GM13976 (cell line): ENCODE measurements at regions not wholly inside any gene's neighbourhood (a gene's known extent, or its start where the extent isn't known, plus 50 kb on each side); places are given as distances from the start of the nearest gene placed in this dataset.
A peak's percentile ranks its signal among the peaks of the same experiment; 100 is the strongest.

Source experiments
- DNase-seq: peaks from one replicate; pipeline ENCODE4 v3.0.0; 2012; ENCODE audit warnings: low spot score
- CTCF ChIP-seq: IDR thresholded peaks from 2 replicates; pipeline ENCODE4 v1.5.1; 2012; ENCODE audit warnings: borderline replicate concordance, mild to moderate bottlenecking; ENCODE audit not compliant: insufficient read depth; ENCODE audit errors: extremely low read depth, missing control alignments, control extremely low read depth
- in situ Hi-C: fragments of 300-500 bp; cut with MboI; formaldehyde crosslinking; loops from one replicate; pipeline ENCODE4 v1.12.0; 2022; ENCODE audit warnings: low sequenced_read_pairs, mixed read lengths, inconsistent platforms; ENCODE audit not compliant: unreplicated experiment

GRCh38 chr5:74301576-74301975, 339.0 kb downstream of the ENC1 start:
- no peak for TF ChIP-seq CTCF
- in situ Hi-C loops, result no loop called here
- no peak for DNase-seq

DNA sequence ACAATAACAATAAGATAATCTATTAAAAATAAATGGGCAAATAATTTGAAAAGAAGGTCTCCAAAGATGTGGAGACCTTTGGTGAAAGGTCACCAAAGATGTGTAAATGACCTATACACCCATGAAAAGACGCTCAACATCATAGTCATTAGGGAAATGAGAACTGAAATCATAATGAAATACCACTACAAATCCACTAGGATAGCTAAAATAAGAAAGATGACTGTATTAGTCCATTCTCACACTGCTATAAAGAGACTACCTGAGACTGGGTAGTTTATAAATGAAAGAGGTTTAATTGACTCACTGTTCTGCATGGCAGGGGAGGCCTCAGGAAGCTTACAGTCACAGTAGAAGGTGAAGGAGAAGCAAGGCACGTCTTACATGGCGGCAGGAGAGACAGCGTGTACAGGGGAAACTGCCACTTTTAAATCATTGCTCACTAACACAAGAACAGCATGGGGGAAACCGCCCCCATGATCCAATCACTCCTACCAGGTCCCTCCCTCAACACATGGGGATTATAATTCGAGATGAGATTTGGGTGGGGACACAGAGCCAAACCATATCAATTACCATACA, 339.6 kb downstream of the ENC1 start:
- TF ChIP-seq CTCF, result no peak
- in situ Hi-C loops, result no loop called here
- DNase-seq, result no peak

GRCh38 chr5:74299833-74300232, 340.7 kb downstream of the ENC1 start:
- TF ChIP-seq CTCF, result no peak
- in situ Hi-C loops, result no loop called here
- DNase-seq, result no peak

DNA sequence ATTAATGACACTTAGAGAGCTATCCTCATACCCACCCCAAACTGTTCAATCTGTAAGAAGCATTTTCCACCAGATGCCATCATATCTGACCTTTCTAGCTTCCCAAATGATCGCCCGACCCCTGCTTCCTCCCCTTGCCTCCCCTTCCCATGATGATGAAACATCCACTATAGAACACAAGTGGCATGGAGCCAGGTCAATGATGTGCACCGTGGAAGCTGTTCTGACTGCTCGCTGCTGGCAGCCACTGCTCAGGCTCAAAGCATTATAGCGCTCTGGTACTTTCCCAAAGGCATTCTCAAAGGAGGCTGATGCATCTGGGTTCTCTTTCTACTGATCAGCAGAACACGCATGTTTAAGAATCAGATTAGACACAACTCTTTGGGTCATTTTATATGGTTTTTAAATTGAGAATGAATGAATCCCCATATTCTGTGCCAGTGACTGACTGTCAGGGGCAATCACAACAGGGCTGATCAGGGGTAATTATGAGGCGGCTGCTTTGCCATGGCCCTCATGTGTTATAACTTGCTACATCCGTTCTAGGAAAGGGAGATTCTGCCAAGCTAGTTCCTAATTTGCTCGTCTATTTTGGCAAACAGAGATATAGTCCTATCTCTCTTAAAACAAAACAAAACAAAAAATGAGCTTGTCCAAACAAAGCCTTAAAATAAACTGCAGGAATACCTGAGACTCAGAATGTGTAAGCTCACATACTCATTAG, 343.7 kb downstream of the ENC1 start:
- in situ Hi-C loops, result no loop called here
- TF ChIP-seq CTCF, result no peak
- no peak for DNase-seq

GRCh38 chr5:74295676-74296075, 344.9 kb downstream of the ENC1 start:
- no peak for TF ChIP-seq CTCF
- in situ Hi-C loops, result no loop called here
- no peak for DNase-seq

DNA sequence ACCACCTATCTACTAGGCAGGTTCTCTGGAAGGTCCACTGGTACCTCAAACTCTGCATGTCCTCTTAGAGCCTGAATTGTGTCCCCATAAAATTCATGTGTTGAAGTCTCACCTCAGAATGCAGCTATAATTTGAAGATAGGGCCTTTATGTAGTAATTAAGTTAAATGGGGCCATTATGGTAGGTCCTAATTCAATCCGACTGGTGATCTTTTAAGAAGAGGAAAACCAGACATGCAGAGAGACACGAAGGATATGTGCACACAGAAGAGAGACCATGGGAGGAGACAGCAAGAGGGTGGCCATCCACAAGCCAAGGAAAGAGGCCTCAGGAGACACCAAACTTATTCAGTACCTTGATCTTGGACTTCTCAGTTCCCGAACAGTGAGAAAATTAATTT, 345.4 kb downstream of the ENC1 start:
- in situ Hi-C loops, result no loop called here
- TF ChIP-seq CTCF, result no peak
- DNase-seq, result no peak

GRCh38 chr5:74294231-74294705, 346.3 kb downstream of the ENC1 start:
- in situ Hi-C loops, result no loop called here
- TF ChIP-seq CTCF, result no peak
- DNase-seq, result peak; percentile 7
